HG03066 (cell line): ENCODE measurements at regions not wholly inside any gene's neighbourhood (a gene's known extent, or its start where the extent isn't known, plus 50 kb on each side); places are given as distances from the start of the nearest gene placed in this dataset.
"Not testable (repeated sequence)": the region's sequence is repeated elsewhere in the genome, so short reads cannot be mapped to it uniquely, and the experiment has no call there.

ENCODE experiments used
- ATAC-seq: cut with Tn5 transposase; IDR thresholded peaks from one replicate; pipeline ENCODE4 v1.9.1; 2021; ENCODE audit warnings: low read depth; ENCODE audit not compliant: unreplicated experiment

DNA sequence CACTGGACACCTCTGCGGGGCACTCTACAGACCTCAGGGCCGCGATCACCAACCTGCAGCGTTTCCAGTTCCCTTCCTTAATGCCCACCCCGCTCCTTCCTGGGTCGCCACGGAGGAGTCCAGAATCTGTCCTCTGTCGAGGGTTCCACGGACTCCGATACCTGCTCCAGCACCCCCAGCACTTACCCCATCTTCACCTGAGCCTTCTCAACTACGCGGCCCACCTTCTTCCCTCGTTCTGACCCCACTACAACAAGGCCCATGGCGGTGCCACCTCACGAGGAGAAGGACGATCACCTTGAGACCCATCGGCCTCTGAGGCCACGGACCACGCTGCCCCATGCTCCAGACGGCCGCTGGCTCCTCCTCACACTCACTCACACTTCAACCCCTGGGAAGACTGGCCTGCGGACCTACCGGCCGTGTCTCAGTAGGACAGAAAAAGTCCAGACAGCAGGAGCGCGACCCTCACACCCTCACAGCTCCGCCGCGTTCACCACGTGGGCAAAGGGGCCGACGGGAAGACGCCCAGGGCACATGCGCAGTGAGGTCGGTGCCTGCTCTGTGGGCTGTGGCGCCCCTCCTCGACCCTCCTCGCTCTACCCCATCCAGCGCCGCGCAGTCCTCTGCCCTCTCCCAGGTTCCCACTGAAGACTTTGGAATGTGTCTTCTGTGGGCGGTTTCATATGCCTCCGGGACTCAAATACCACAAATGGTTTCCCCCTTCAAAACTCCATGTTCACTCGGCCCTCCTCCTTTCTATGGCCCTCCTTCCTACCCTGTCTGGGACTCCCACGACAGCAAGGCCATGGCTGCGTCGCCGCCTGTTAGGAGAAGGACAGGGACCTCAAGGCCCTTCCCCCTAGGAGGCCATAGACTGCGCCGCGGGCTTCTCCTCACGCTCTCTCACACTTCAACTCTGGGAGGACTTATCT, 193.9 kb upstream of the PHF14 start:
- ATAC-seq: no peak

DNA sequence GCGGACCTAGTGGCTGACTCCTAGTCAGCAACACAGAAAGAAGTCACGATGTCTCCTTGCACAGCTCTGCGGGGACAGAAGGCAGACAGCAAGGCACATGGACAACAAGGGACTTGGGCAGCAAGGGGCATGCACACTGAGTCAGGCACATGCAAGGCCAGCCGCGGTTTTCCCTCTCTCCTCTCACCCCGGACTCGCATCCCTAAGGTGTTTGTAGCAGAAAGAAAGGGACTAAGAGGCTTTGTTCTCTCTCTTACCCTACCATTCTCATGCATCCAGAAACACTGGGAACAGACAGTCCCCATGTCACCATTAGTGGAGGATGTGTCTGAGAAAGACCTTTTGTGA, 193.3 kb upstream of the PHF14 start:
- no peak for ATAC-seq

DNA sequence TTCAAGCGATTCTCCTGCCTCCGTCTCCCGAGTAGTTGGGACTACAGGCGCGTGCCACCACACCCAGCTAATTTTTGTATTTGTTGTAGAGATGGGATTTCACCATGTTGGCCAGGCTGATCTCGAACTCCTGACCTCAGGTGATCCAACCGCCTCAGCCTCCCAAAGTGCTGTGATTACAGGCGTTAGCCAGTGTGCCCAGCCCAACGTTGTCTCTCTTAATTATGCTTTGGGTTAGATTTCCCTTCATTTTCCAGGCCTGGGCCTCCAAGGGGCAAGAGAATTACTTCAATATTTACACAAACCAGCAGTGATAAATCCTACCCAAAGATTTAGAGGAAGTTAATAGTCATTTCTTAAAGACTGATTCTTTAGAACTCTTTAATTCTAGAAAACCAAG, 186.7 kb upstream of the PHF14 start:
- not testable (repeated sequence) for ATAC-seq

DNA sequence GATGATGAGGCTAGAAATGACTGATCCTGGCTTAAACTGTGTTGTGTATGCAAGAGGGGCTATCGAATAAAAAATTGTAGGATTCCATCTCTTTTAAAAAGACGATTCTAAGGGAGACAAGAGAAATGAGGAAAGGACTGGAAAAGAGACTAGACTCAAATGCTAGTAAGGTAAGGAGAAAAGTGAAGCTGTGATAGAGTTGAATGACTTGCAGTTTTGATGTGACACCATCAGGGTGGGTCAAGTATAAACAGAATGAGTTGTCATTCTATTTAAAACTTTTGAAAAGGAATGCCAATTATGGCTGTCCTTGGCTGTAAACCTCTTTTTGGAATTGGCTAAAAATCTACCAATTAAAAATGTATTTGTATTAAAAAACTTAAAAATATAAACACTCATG, 184.5 kb upstream of the PHF14 start:
- ATAC-seq: no peak

DNA sequence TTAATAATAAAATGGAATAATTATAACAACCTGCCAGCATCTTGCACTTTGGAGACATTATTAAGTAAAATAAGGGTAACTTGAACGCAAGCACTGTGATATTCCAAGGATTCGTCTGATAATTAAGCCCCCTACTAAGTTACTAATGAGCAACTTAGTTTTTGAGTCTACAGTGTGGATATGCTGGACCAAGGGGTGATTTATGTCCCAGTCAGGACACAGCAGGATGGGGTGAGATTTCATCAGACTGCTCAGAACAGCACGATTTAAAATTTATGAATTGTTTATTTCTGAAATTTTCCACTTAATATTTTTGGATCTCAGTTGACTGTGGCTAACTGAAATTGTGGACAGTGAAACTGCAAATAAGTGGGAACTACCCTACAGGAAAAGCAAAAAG, 182.8 kb upstream of the PHF14 start:
- no peak for ATAC-seq

DNA sequence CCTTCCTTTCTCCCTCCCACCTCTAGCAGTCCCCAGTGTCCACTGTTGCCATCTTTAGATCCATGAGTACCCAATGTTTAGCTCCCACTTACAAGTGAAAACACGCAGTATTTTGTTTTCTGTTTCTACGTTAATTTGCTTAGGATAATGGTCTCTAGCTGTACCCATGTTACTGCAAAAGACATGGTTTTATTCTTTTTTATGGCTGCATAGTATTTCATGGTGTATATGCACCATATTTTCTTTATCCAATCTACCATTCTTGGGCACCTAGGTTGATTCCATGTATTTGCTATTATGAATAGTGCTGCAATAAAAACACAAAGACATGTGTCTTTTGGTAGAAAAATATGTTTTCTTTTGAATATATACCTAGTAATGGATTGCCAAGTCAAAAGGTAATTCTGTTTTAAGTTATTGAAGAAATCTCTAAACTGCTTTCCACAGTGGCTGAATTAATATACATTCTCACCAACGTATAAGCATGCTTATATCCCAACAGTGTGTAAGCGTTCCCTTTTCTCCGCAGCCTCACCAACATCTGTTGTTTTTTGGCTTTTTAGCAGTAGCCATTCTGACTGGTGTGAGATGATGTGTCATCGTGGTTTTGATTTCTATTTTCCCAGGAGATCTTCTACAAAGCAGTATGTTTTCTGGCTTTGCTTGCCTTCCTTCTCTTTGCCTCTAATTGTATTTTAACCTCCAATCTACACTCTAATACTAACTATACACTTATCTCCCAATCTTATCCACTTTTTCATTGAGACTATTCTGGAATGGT, 179.5 kb upstream of the PHF14 start:
- no peak for ATAC-seq

DNA sequence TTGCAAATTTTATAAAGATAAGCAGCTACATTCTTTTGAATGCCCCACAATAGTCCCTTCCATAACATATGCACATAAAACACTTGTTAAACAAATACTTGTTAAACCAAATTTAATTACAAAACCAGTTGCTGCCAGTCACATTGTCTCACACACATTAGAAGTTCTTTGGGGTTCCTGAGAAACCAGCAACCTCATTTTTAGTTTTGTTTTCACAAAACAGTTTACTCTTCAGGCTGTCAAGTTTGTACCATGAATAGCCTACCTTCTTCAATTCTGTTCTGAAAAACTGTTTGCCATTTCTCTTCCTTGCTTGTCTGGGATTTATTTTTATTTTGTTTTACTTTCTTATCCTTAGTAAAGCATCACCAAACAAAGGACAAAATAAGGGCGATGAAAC, 176.5 kb upstream of the PHF14 start:
- no peak for ATAC-seq

DNA sequence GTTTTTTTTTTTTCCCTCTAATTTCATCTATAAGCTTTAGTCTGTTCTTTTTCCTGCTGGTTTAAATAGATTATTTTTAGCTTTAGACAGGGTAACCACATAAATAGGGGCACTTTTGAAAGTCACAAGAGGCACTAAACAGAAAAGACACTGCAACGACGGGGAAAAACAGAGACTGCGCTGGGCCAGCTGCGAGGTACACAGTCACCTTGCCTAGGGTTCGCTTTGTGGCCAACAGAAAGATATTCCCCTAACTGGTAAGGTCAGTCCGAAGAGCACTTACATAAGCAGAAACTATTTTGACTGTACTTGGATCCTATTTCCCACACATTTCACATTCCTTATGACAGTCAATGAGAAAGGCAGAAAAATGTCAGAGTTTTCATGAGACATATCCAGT, 175.6 kb upstream of the PHF14 start:
- no peak for ATAC-seq

DNA sequence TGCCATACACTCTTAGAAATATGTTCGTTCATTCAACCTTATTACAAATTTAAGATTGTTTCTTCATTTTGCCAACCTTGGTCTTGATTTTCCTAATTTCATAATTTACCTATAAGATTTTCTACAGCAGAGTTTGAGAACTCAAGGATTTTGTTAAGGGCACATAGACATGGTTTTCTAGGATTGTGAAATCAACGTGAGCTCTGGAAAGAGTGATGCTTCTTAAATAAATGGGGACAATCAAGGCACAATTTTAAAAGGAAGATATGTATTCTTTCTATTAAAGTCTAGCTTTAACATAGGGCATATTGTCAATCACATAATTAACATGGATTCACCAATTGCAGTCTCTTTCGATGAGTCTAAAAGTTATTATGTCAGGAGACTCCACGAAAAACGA, 174.2 kb upstream of the PHF14 start:
- no peak for ATAC-seq

DNA sequence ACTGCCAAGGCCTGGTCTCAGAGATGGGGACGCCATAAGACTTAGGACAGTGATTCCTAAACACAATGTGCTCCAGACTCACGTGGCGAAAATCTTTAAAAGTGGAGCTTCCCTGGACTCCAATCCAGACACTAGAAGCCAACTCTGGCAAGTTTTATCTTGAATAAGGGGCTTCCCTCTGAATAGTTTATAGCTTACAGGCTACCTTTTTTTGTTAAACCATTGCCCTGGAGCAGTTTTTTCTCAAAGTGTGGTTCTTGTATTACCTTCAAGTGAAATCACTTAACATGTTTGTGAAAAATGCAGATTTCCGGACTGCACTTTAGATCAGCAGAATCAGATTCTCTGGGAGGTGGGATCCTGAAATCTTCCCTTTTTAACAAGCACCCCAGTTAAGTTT, 171.7 kb upstream of the PHF14 start:
- ATAC-seq: no peak

DNA sequence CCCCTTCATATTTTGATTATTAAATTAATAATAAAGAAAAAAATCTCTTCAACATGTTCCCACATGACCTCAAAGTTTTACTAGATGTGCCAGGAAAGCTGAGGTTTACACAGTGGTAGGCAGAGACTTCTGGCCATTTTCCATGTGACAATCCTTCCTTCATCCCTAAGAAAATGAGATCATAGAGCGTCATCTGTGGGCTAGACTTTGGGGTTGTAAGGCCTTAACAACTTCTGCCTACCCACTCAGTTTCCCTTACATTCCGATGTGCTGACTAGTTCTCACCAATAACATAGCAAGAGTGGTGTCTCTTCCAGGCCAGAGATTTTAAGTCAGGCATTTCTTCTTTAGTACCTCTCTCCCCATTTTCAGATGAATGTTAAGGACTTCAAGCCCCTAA, 171.1 kb upstream of the PHF14 start:
- ATAC-seq: no peak

DNA sequence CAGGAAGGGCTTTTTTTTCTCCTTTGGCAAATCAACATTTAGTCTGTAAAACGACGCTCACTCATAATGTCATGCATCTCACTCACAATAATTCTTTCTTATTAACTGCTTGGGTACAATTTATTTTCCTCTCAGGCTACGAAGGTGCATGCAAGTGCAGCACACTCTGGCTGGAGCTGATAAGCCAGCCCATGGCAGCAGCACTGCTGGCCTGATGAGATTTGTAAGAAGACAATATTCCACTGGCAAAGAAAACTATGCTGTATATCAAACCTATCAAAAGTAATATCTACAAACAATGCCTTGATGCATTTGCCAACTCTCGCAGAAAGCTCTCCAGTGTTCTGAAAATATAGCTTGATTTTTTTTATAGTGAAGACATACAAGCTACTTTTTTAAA, 170.0 kb upstream of the PHF14 start:
- ATAC-seq: no peak

DNA sequence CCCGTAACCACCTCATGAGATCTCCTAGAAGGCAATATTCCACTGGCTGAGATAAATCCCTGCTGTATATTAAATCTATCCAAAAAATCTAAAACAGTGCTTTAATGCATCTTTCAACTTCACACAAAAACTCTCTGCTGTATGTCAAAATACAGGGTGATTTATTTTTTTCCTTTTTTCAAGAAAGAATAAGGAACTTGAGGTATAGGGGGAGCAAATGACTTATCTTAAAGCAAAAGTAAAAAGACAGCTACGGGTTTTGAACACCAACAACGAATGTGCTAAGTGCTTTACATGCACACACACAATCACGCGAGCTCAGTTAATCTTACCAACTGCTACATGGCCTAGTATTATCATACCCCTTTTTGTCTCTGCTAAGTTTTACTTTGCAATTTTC, 168.9 kb upstream of the PHF14 start:
- no peak for ATAC-seq

DNA sequence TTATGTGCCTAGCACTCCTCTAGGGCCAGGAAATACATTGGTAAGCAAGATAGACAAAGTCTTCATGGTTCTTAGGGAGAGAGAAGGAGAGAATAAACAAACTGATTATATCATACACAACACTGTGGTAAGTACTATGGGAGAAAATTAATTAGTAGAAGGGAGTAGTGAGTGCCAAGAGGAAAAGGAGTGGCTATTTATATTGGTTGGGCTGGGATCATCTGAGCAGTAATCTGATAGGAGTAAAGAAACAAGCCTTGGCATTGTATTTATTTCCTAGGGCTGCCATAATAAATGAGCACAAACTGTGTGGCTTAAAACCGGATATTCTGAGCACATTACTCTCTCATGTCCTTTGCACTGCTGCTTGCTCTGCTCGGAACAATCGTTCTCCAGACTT, 158.1 kb upstream of the PHF14 start:
- ATAC-seq: no peak

DNA sequence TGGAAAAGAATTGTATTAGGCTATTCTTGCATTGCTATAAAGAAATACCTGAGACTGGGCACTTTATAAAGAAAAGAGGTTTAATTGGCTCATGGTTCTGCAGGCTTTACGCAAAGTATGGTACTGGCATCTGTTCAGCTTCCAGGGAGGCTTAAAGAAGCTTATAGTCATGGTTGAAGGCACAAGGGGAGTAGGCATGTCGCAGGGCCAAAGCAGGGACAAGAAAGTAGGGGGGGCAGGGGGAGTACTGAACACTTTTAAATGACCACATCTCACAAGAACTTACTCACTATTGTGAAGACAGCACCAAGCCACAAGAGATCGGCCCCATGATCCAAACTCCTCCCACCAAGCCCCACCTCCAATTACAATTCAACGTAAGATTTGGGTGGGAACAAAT, 152.5 kb upstream of the PHF14 start:
- ATAC-seq: no peak

DNA sequence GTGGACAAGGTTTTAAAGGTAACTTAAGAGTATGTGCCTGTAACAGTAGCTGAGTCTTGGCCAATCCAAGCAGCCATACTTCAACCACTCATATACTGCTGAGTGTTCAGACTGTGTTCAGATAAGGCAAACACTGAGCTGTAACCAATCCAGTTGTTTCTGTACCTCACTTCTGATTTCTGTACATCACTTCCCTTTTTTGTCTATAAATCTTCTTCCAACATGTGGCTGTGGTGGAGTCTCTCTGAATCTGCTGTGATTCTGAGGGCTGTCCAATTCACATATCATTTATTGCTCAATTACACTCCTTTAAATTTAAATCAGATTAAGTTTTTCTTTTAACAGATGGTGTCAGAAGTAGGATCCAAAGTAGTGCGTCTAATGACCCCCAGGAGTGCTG, 149.5 kb upstream of the PHF14 start:
- no peak for ATAC-seq

DNA sequence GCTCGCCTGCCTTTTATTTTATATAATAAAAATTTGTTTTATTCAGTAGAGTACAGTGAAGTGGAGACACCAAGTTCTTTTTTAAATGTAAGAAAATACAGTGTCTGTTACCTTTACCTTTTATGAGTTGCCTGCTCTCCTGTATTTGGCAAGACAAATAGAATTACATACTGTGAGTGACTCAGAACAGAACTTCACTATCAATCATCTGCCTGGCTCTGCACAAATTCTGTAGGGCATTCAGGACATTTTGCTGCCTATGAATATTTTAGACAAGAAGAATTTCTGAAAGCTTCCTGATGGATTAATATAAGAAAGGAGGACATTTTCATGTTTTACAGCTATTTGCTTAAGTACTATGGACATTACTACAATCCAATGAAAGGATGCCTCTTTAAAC, 135.4 kb upstream of the PHF14 start:
- no peak for ATAC-seq

DNA sequence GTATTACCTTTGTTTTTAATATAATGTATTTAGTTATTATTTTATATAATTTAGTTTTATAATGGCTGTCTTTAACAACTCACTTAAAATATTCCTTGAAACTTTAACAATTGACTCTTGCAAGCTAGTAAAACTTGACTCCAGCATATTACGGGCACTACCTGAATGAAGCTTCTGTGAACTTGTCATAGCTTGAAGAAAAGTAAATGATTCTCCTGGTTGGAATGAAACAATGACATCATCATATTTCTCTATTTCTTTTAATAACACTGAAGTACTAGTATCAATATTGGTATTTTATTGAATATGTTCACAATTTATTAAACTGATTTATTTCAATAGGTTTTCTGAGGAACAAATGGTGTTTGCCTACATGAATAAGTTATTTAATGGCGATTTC, 128.4 kb upstream of the PHF14 start:
- no peak for ATAC-seq

DNA sequence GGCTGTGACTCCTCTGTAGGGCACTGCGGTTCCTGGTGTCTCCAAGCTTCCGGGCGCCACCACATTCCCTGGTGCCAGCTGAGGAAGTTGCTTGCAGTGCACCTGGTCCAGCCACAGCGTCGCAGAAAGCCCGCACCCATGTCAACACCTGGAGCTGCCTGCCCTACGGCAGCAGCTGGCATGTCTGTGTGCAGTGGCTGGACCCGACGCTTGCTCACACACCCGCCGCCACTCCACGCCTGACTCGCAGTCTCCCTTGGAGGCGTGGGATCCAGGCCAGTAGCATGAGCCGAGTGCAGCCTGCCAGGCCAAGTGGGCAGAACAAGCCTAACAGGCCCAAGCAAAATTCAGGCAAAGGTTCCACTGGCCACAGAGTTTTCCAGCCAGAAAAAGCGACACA, 118.1 kb upstream of the PHF14 start:
- ATAC-seq: no peak

DNA sequence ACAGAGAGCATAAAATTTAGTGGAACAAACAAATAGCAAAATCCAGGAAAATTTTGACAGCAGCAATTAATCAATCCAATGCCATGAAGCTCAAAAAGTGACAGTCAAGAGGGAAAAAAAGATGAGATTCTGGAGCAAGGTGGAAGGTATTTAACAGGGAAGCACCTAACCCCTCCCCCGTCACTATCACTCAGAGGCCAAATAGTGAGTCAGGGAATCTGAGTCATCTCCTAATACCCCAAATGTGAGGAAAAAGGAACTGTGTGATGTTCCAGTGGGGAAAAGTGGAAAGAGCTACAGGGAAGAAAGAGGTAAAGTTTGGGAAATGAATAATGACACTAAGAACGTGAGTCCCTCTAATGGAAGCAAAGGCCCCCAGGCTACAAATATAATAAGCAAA, 113.2 kb upstream of the PHF14 start:
- ATAC-seq: no peak

DNA sequence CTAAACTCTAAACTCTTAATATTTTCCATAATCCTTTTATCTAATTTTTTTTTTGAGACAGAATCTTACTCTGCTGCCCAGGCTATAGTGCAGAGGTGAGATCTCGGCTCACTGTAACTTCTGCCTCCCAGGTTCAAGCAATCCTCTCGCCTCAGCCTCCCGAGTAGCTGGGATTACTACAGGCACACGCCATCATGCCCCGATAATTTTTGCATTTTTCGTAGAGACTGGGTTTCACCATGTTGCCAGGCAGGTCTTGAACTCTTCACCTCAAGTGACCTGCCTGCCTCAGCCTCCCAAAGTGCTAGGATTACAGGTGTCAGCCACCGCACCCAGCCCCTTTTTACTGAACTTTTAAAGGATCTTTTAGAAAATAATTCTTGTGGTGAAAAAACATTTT, 110.2 kb upstream of the PHF14 start:
- ATAC-seq: no peak

DNA sequence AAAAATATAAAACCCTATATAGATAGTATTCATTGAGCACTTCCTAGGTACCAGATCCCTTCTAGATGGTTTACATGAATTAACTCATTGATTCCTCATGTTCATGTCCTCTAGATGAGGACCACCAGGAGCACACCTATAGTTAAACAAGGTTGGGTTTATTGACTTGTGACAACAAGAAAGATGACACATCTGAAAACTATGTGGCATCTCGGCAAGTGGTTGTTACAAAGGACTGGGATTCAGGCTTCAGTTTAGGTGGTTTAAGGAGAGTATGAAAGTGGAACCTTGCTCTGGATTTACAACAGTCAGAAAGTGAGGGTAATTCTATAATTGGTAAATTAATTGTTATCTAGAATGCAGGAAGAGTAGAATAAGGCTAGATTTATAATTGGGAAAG, 99.0 kb upstream of the PHF14 start:
- no peak for ATAC-seq
